Heart left ventricle (tissue), 13 donors: ENCODE measurements at regions not wholly inside any gene's neighbourhood (a gene's known extent, or its start where the extent isn't known, plus 50 kb on each side); places are given as distances from the start of the nearest gene placed in this dataset.

ENCODE experiments used
- CTCF ChIP-seq, 12 donors: fragments of 200-600 bp; sonication (generic) in 4 of 12; IDR thresholded peaks; one replicate each; pipeline versions ENCODE4 v1.5.0 to v1.8.0; 2018 to 2022; ENCODE audit warnings: antibody characterized with exemption in 12 of 12, mild to moderate bottlenecking in 5 of 12
- POLR2A ChIP-seq, 2 donors: fragments of 450-650 bp; IDR thresholded peaks; one replicate each; pipeline ENCODE4 v1.6.1; 2017; ENCODE audit warnings: antibody characterized with exemption in 2 of 2, mild to moderate bottlenecking in 2 of 2, moderate library complexity in 2 of 2
- donor health status: ischemic (EF 13 %, LVEDD 7.1; RV severe dilation, severe dysfunction).
- donor health status: DM: no; HTN: yes; CAD: no.
- donor health status: DM: no; HTN: no; CAD: no.
- donor health status: ischemic (EF 25% LVEDD 6.9; RV normal size, moderate dysfunction).
- donor health status: ischemic (EF 25% LVEDD 5.7; RV mildly dilated, moderate dysfunction).
- donor health status: ischemic (EF 35%, LVEDD 5.7; RV mildly dilated, moderate dysfunction).
- donor health status: nonischemic (EF 11% LVEDD 7.7; RV severe dilation, severe dysfunction).
- donor health status: DM: yes; HTN: yes; CAD: no.
- donor health status: PGD.
- donor health status: ischemic (EF 29% LVEDD 5.4; RV normal size, mild dysfunction).
- donor health status: nonischemic (EF 23%, LVEDD 6.1; RV moderate dilation, normal function).

GRCh38 chr4:98822144-98822543 lies 106.8 kb downstream of the EIF4E start:
- no peak for TF ChIP-seq CTCF (IDR thresholded peaks at IDR 0.05)
- TF ChIP-seq POLR2A (IDR thresholded peaks at IDR 0.05): no peak
